ENCODE measurements at regions not wholly inside any gene's neighbourhood (a gene's known extent, or its start where the extent isn't known, plus 50 kb on each side); places are given as distances from the start of the nearest gene placed in this dataset.

GRCh38 chr3:135849827-135850226 is 115.7 kb upstream of the PPP2R3A start:
- no peak overlapping the region for H2BK15ac ChIP-seq (replicated peaks; ENCODE audit: low read depth)
- H3K79me1 ChIP-seq (ENCODE audit: low read length), result no peaks in the 10 kb centered on the region
- H3K36me3 ChIP-seq (ENCODE audit: control insufficient read depth, insufficient read depth, low read length), result no peaks in the 10 kb centered on the region
- H4K8ac ChIP-seq (ENCODE audit: low read depth, low read length), result no peak overlapping the region
- no peak overlapping the region for H3K4ac ChIP-seq (ENCODE audit: low read depth, low read length)
- no peak overlapping the region for H3K4me3 ChIP-seq (ENCODE audit: low read length)
- H4K5ac ChIP-seq (ENCODE audit: low read length), result no peak overlapping the region
- H3K9ac ChIP-seq (ENCODE audit: low read length), result no peak overlapping the region
- no peak overlapping the region for H2AK5ac ChIP-seq (ENCODE audit: low read length)
- no peak overlapping the region for H3K27ac ChIP-seq (ENCODE audit: low read depth, low read length)
- H3K23ac ChIP-seq (ENCODE audit: low read length), result no peak overlapping the region
- no peaks in the 10 kb centered on the region for H3K4me1 ChIP-seq (ENCODE audit: control insufficient read depth, low read depth, low read length)
- H3K18ac ChIP-seq (ENCODE audit: low read length), result no peak overlapping the region
- H3K56ac ChIP-seq (ENCODE audit: low read length), result no peak overlapping the region
- DNase-seq, result no peak
- H2BK5ac ChIP-seq (ENCODE audit: low read length), result no peak overlapping the region
- H3K27me3 ChIP-seq (ENCODE audit: insufficient read depth, low read length, poor library complexity), result no peaks in the 10 kb centered on the region
- H3K79me2 ChIP-seq (ENCODE audit: control insufficient read depth, insufficient read depth, low read length), result no peaks in the 10 kb centered on the region
- H2BK120ac ChIP-seq (ENCODE audit: low read depth, low read length), result no peak overlapping the region
- H3K4me2 ChIP-seq (ENCODE audit: low read length), result no peak overlapping the region

GRCh38 chr3:135851201-135852081 is 114.1 kb upstream of the PPP2R3A start:
- no peaks in the 10 kb centered on the region for H3K36me3 ChIP-seq (ENCODE audit: control insufficient read depth, insufficient read depth, low read length)
- no peaks in the 10 kb centered on the region for H3K4me1 ChIP-seq (ENCODE audit: control insufficient read depth, low read depth, low read length)
- H3K27me3 ChIP-seq (ENCODE audit: insufficient read depth, low read length, poor library complexity), result no peaks in the 10 kb centered on the region
- WGBS (ENCODE audit: extremely low coverage, insufficient coverage, low lambda C conversion rate), result no CpG with 5 or more reads among the region's 4 CpGs
- H3K4ac ChIP-seq (ENCODE audit: low read depth, low read length), result no peak overlapping the region
- no peak overlapping the region for H3K4me3 ChIP-seq (ENCODE audit: low read length)
- H3K4me2 ChIP-seq (ENCODE audit: low read length), result no peak overlapping the region
- no peaks in the 10 kb centered on the region for H3K79me1 ChIP-seq (ENCODE audit: low read length)
- H3K23ac ChIP-seq (ENCODE audit: low read length), result no peak overlapping the region
- DNase-seq, result no peak
- H2BK120ac ChIP-seq (ENCODE audit: low read depth, low read length), result no peak overlapping the region
- no peak overlapping the region for H3K9ac ChIP-seq (ENCODE audit: low read length)
- H4K8ac ChIP-seq (ENCODE audit: low read depth, low read length), result no peak overlapping the region
- H3K79me2 ChIP-seq (ENCODE audit: control insufficient read depth, insufficient read depth, low read length), result no peaks in the 10 kb centered on the region
- no peak overlapping the region for H3K56ac ChIP-seq (ENCODE audit: low read length)
- no peak overlapping the region for H4K5ac ChIP-seq (ENCODE audit: low read length)
- H3K18ac ChIP-seq (ENCODE audit: low read length), result no peak overlapping the region
- H3K27ac ChIP-seq (ENCODE audit: low read depth, low read length), result no peak overlapping the region
- H2AK5ac ChIP-seq (ENCODE audit: low read length), result no peak overlapping the region
- no peak overlapping the region for H2BK15ac ChIP-seq (replicated peaks; ENCODE audit: low read depth)
- H2BK5ac ChIP-seq (ENCODE audit: low read length), result no peak overlapping the region

- no peak overlapping the region for H3K4me3 ChIP-seq (ENCODE audit: low read length)
- no peak overlapping the region for H3K9ac ChIP-seq (ENCODE audit: low read length)
- no peak overlapping the region for H2BK120ac ChIP-seq (ENCODE audit: low read depth, low read length)
- H3K27me3 ChIP-seq (ENCODE audit: insufficient read depth, low read length, poor library complexity), result no peaks in the 10 kb centered on the region
- no peak overlapping the region for H4K5ac ChIP-seq (ENCODE audit: low read length)
- no peaks in the 10 kb centered on the region for H3K4me1 ChIP-seq (ENCODE audit: control insufficient read depth, low read depth, low read length)
- H4K8ac ChIP-seq (ENCODE audit: low read depth, low read length), result no peak overlapping the region
- H3K18ac ChIP-seq (ENCODE audit: low read length), result no peak overlapping the region
- H3K4ac ChIP-seq (ENCODE audit: low read depth, low read length), result no peak overlapping the region
- WGBS (ENCODE audit: extremely low coverage, insufficient coverage, low lambda C conversion rate), result no CpG with 5 or more reads among the region's 2 CpGs
- no peak overlapping the region for H3K4me2 ChIP-seq (ENCODE audit: low read length)
- H3K27ac ChIP-seq (ENCODE audit: low read depth, low read length), result no peak overlapping the region
- no peak overlapping the region for H3K23ac ChIP-seq (ENCODE audit: low read length)
- H3K79me2 ChIP-seq (ENCODE audit: control insufficient read depth, insufficient read depth, low read length), result no peaks in the 10 kb centered on the region
- H3K56ac ChIP-seq (ENCODE audit: low read length), result no peak overlapping the region
- no peak overlapping the region for H2BK5ac ChIP-seq (ENCODE audit: low read length)
- H3K36me3 ChIP-seq (ENCODE audit: control insufficient read depth, insufficient read depth, low read length), result no peaks in the 10 kb centered on the region
- DNase-seq, result no peak
- no peak overlapping the region for H2AK5ac ChIP-seq (ENCODE audit: low read length)
- no peaks in the 10 kb centered on the region for H3K79me1 ChIP-seq (ENCODE audit: low read length)
- no peak overlapping the region for H2BK15ac ChIP-seq (replicated peaks; ENCODE audit: low read depth)
Observed at GRCh38 chr3:135853981-135854380, 111.5 kb upstream of the PPP2R3A start.

- Histone ChIP-seq H3K9ac (ENCODE audit: low read length) (no peak overlapping the region), H2BK15ac (replicated peaks; ENCODE audit: low read depth) (no peak overlapping the region), H3K27ac (ENCODE audit: low read depth, low read length) (no peak overlapping the region), H3K4me3 (ENCODE audit: low read length) (no peak overlapping the region), H3K56ac (ENCODE audit: low read length) (no peak overlapping the region), H3K4me2 (ENCODE audit: low read length) (no peak overlapping the region), H4K8ac (ENCODE audit: low read depth, low read length) (no peak overlapping the region), H3K23ac (ENCODE audit: low read length) (no peak overlapping the region), H2AK5ac (ENCODE audit: low read length) (no peak overlapping the region), H3K27me3 (ENCODE audit: insufficient read depth, low read length, poor library complexity) (no peaks in the 10 kb centered on the region), H3K36me3 (ENCODE audit: control insufficient read depth, insufficient read depth, low read length) (no peaks in the 10 kb centered on the region), H3K79me2 (ENCODE audit: control insufficient read depth, insufficient read depth, low read length) (no peaks in the 10 kb centered on the region), H3K79me1 (ENCODE audit: low read length) (no peaks in the 10 kb centered on the region), H3K18ac (ENCODE audit: low read length) (no peak overlapping the region), H2BK5ac (ENCODE audit: low read length) (no peak overlapping the region), H3K4me1 (ENCODE audit: control insufficient read depth, low read depth, low read length) (no peaks in the 10 kb centered on the region), H2BK120ac (ENCODE audit: low read depth, low read length) (no peak overlapping the region), H4K5ac (ENCODE audit: low read length) (no peak overlapping the region), H3K4ac (ENCODE audit: low read depth, low read length) (no peak overlapping the region)
- no peak for DNase-seq
- WGBS (ENCODE audit: extremely low coverage, insufficient coverage, low lambda C conversion rate), result no CpG with 5 or more reads among the region's 2 CpGs
Observed at GRCh38 chr3:135860761-135861160, 104.8 kb upstream of the PPP2R3A start.

GRCh38 chr3:135862361-135862760 is 103.2 kb upstream of the PPP2R3A start:
- Histone ChIP-seq H3K18ac (ENCODE audit: low read length) (no peak overlapping the region), H3K9ac (ENCODE audit: low read length) (no peak overlapping the region), H2BK15ac (replicated peaks; ENCODE audit: low read depth) (no peak overlapping the region), H4K5ac (ENCODE audit: low read length) (no peak overlapping the region), H3K4me3 (ENCODE audit: low read length) (no peak overlapping the region), H3K27ac (ENCODE audit: low read depth, low read length) (no peak overlapping the region), H3K56ac (ENCODE audit: low read length) (no peak overlapping the region), H3K36me3 (ENCODE audit: control insufficient read depth, insufficient read depth, low read length) (no peaks in the 10 kb centered on the region), H3K4me1 (ENCODE audit: control insufficient read depth, low read depth, low read length) (no peaks in the 10 kb centered on the region), H3K79me1 (ENCODE audit: low read length) (no peaks in the 10 kb centered on the region), H3K4ac (ENCODE audit: low read depth, low read length) (no peak overlapping the region), H2AK5ac (ENCODE audit: low read length) (no peak overlapping the region), H3K23ac (ENCODE audit: low read length) (no peak overlapping the region), H3K79me2 (ENCODE audit: control insufficient read depth, insufficient read depth, low read length) (no peaks in the 10 kb centered on the region), H2BK5ac (ENCODE audit: low read length) (no peak overlapping the region), H2BK120ac (ENCODE audit: low read depth, low read length) (no peak overlapping the region), H4K8ac (ENCODE audit: low read depth, low read length) (no peak overlapping the region), H3K4me2 (ENCODE audit: low read length) (no peak overlapping the region), H3K27me3 (ENCODE audit: insufficient read depth, low read length, poor library complexity) (no peaks in the 10 kb centered on the region)
- WGBS (ENCODE audit: extremely low coverage, insufficient coverage, low lambda C conversion rate), result no CpG with 5 or more reads among the region's 1 CpG
- no peak for DNase-seq

- Histone ChIP-seq H2BK15ac (replicated peaks; ENCODE audit: low read depth) (no peak overlapping the region), H3K4ac (ENCODE audit: low read depth, low read length) (no peak overlapping the region), H2AK5ac (ENCODE audit: low read length) (no peak overlapping the region), H2BK120ac (ENCODE audit: low read depth, low read length) (no peak overlapping the region), H4K8ac (ENCODE audit: low read depth, low read length) (no peak overlapping the region), H3K18ac (ENCODE audit: low read length) (no peak overlapping the region), H3K56ac (ENCODE audit: low read length) (no peak overlapping the region), H4K5ac (ENCODE audit: low read length) (no peak overlapping the region), H3K9ac (ENCODE audit: low read length) (no peak overlapping the region), H2BK5ac (ENCODE audit: low read length) (no peak overlapping the region), H3K4me2 (ENCODE audit: low read length) (no peak overlapping the region), H3K4me1 (ENCODE audit: control insufficient read depth, low read depth, low read length) (no peaks in the 10 kb centered on the region), H3K27me3 (ENCODE audit: insufficient read depth, low read length, poor library complexity) (no peaks in the 10 kb centered on the region), H3K23ac (ENCODE audit: low read length) (no peak overlapping the region), H3K36me3 (ENCODE audit: control insufficient read depth, insufficient read depth, low read length) (no peaks in the 10 kb centered on the region), H3K79me1 (ENCODE audit: low read length) (no peaks in the 10 kb centered on the region), H3K27ac (ENCODE audit: low read depth, low read length) (no peak overlapping the region), H3K4me3 (ENCODE audit: low read length) (no peak overlapping the region), H3K79me2 (ENCODE audit: control insufficient read depth, insufficient read depth, low read length) (no peaks in the 10 kb centered on the region)
- no CpG with 5 or more reads among the region's 1 CpG for WGBS (ENCODE audit: extremely low coverage, insufficient coverage, low lambda C conversion rate)
- no peak for DNase-seq
Observed at GRCh38 chr3:135864060-135864459, 101.5 kb upstream of the PPP2R3A start.

All from mesendoderm (in vitro differentiated cells).